ENCODE measurements at regions not wholly inside any gene's neighbourhood (a gene's known extent, or its start where the extent isn't known, plus 50 kb on each side); places are given as distances from the start of the nearest gene placed in this dataset.
"Not testable (repeated sequence)": the region's sequence is repeated elsewhere in the genome, so short reads cannot be mapped to it uniquely, and the experiment has no call there.

DNA sequence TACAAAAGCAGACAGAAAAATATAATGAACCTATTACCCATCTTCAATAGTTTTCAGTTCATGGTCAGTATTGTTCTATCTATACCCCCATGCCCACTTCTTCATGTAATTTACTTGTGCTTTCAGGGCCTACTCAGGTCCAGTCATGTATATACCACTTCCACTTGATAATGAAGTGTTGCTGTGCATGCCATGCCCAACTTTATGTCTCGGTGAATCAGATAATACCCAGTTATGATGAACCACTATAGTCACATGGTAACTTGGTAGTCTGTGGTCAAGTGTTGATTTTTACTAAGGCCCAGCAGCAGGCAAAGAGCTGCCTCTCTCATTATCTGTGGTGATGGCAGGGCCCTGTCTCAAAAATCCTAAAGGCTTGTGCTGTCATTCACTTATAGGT lies 70.7 kb upstream of the IL33 start:
- no peaks in the 10 kb centered on the region for H3K4me1 Mint-ChIP-seq
- Histone ChIP-seq H3K27ac (ENCODE audit: low read depth, low read length) (no peak overlapping the region), H3K4me1 (ENCODE audit: control insufficient read depth, insufficient read depth, low read length) (no peaks in the 10 kb centered on the region), H3K36me3 (ENCODE audit: control insufficient read depth, insufficient read depth, low read length) (no peaks in the 10 kb centered on the region), H3K9me3 (ENCODE audit: control insufficient read depth, low read length) (no peaks in the 10 kb centered on the region), H3K27me3 (ENCODE audit: control insufficient read depth, insufficient read depth, low read length, poor library complexity, severe bottlenecking) (no peaks in the 10 kb centered on the region), H3K9ac (ENCODE audit: extremely low read depth, low read length, poor library complexity, severe bottlenecking) (no peak overlapping the region), H3K4me3 (ENCODE audit: low read length) (no peak overlapping the region)
- no peak for DNase-seq
- H3K9me3 Mint-ChIP-seq: peaks cover 2% of the 10 kb centered on the region
- no peaks in the 10 kb centered on the region for H3K36me3 Mint-ChIP-seq (ENCODE audit: low read depth)
- no peak overlapping the region for H3K4me3 Mint-ChIP-seq
- no peaks in the 10 kb centered on the region for H3K27me3 Mint-ChIP-seq (ENCODE audit: insufficient read depth)
- TF ChIP-seq, protein P1, sequence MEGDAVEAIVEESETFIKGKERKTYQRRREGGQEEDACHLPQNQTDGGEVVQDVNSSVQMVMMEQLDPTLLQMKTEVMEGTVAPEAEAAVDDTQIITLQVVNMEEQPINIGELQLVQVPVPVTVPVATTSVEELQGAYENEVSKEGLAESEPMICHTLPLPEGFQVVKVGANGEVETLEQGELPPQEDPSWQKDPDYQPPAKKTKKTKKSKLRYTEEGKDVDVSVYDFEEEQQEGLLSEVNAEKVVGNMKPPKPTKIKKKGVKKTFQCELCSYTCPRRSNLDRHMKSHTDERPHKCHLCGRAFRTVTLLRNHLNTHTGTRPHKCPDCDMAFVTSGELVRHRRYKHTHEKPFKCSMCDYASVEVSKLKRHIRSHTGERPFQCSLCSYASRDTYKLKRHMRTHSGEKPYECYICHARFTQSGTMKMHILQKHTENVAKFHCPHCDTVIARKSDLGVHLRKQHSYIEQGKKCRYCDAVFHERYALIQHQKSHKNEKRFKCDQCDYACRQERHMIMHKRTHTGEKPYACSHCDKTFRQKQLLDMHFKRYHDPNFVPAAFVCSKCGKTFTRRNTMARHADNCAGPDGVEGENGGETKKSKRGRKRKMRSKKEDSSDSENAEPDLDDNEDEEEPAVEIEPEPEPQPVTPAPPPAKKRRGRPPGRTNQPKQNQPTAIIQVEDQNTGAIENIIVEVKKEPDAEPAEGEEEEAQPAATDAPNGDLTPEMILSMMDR (conservative IDR thresholded peaks at IDR 0.05): no peak
- H3K27ac Mint-ChIP-seq: no peak overlapping the region
- 83 to 88% methylated on average over 1 of the region's 1 CpG for WGBS, 2 experiments (ENCODE audit: insufficient coverage in 1 of 2, insufficient read length in 1 of 2)

DNA sequence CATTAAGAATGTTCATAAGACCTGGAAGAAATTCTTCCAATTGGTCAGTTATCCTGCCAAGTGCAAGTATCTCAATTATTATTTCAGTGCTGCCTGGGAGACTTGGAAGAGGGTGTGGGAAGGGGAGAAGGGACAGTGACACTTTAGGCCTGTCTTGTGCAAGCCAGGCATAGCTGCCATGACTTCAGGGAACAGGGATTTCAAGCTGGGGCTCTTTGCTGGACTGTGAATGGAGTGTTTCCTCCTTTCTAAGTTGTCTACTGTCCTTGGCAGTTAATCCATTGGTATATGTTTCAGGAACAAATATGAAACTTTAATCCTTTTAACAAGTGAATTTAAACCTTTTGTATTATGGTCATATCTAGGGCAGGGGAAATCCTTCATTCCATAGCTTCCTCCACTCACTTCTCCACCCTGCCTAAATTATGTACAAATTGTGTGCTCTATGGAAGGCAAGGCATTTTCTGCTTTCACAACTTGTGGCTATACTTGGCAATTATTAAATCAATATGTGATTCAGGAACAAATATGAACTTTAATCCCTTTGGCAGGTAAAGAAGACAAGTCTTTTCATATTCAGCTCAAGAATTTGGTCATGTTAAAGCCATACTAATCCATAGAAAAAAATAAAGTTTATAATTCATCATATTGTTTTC lies 72.7 kb upstream of the IL33 start:
- H3K4me3 ChIP-seq (ENCODE audit: low read length): no peak overlapping the region
- H3K4me1 ChIP-seq (ENCODE audit: control insufficient read depth, insufficient read depth, low read length): no peaks in the 10 kb centered on the region
- DNase-seq: no peak
- Mint-ChIP-seq H3K4me3 (no peak overlapping the region), H3K9me3 (peaks cover 6% of the 10 kb centered on the region), H3K36me3 (ENCODE audit: low read depth) (no peaks in the 10 kb centered on the region), H3K4me1 (no peaks in the 10 kb centered on the region), H3K27me3 (ENCODE audit: insufficient read depth) (no peaks in the 10 kb centered on the region), H3K27ac (no peak overlapping the region)
- H3K9me3 ChIP-seq (ENCODE audit: control insufficient read depth, low read length): no peaks in the 10 kb centered on the region
- H3K27me3 ChIP-seq (ENCODE audit: control insufficient read depth, insufficient read depth, low read length, poor library complexity, severe bottlenecking): no peaks in the 10 kb centered on the region
- H3K27ac ChIP-seq (ENCODE audit: low read depth, low read length): no peak overlapping the region
- H3K36me3 ChIP-seq (ENCODE audit: control insufficient read depth, insufficient read depth, low read length): no peaks in the 10 kb centered on the region
- no peak overlapping the region for H3K9ac ChIP-seq (ENCODE audit: extremely low read depth, low read length, poor library complexity, severe bottlenecking)
- TF ChIP-seq, protein P1 (conservative IDR thresholded peaks at IDR 0.05): no peak

DNA sequence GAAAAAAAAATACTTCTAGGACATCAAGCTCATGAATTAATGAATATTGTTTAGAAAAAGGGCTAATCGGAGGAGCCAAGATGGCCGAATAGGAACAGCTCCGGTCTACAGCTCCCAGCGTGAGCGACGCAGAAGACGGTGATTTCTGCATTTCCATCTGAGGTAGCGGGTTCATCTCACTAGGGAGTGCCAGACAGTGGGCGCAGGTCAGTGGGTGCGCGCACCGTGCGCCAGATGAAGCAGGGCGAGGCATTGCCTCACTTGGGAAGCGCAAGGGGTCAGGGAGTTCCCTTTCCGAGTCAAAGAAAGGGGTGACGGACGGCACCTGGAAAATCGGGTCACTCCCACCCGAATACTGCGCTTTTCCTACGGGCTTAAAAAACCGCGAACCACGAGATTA lies 79.8 kb upstream of the IL33 start:
- H3K27me3 ChIP-seq (ENCODE audit: control insufficient read depth, insufficient read depth, low read length, poor library complexity, severe bottlenecking); H3K36me3 ChIP-seq (ENCODE audit: control insufficient read depth, insufficient read depth, low read length); H3K4me1 ChIP-seq (ENCODE audit: control insufficient read depth, insufficient read depth, low read length); H3K4me3 ChIP-seq (ENCODE audit: low read length); DNase-seq; H3K4me1 Mint-ChIP-seq; H3K4me3 Mint-ChIP-seq; H3K9me3 ChIP-seq (ENCODE audit: control insufficient read depth, low read length); H3K27me3 Mint-ChIP-seq (ENCODE audit: insufficient read depth); H3K9ac ChIP-seq (ENCODE audit: extremely low read depth, low read length, poor library complexity, severe bottlenecking); H3K27ac ChIP-seq (ENCODE audit: low read depth, low read length): not testable (repeated sequence)
- 91 to 92% methylated on average over 12 to 19 of the region's 25 CpGs for WGBS, 2 experiments (ENCODE audit: insufficient coverage in 1 of 2, insufficient read length in 1 of 2)
- peak overlapping the region; percentile 52 for H3K27ac Mint-ChIP-seq
- H3K9me3 Mint-ChIP-seq: peaks cover 20% of the 10 kb centered on the region
- peaks cover 14% of the 10 kb centered on the region for H3K36me3 Mint-ChIP-seq (ENCODE audit: low read depth)

DNA sequence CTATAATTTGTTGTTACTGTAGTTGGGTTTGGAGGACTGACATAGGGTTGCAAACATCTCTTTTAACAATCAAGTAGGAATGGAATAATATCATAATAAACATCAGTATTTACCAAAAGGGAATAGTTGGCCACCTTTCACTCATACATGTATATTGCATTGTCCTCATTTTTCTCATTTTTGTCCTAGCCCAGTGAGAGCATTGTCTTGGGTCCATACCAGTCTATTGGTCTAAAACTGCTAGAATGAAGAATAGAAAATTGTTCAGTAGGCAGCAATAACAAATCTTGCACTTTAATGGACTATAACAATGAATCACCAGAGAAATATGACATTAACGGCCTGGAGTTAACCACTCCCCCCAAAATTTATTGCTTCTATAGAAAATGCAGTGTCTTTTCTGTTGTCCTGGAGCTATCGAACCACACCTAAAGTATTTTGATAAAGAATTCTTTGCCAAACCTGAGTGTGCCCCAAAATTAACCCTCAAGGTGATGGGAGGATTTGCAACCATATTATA lies 80.9 kb upstream of the IL33 start:
- Histone ChIP-seq H3K9ac (ENCODE audit: extremely low read depth, low read length, poor library complexity, severe bottlenecking) (no peak overlapping the region), H3K36me3 (ENCODE audit: control insufficient read depth, insufficient read depth, low read length) (no peaks in the 10 kb centered on the region), H3K9me3 (ENCODE audit: control insufficient read depth, low read length) (peaks cover 6% of the 10 kb centered on the region), H3K27ac (ENCODE audit: low read depth, low read length) (no peak overlapping the region), H3K4me1 (ENCODE audit: control insufficient read depth, insufficient read depth, low read length) (no peaks in the 10 kb centered on the region), H3K27me3 (ENCODE audit: control insufficient read depth, insufficient read depth, low read length, poor library complexity, severe bottlenecking) (no peaks in the 10 kb centered on the region), H3K4me3 (ENCODE audit: low read length) (no peak overlapping the region)
- Mint-ChIP-seq H3K9me3 (peaks cover 20% of the 10 kb centered on the region), H3K4me1 (no peaks in the 10 kb centered on the region), H3K4me3 (no peak overlapping the region), H3K36me3 (ENCODE audit: low read depth) (peaks cover 14% of the 10 kb centered on the region), H3K27me3 (ENCODE audit: insufficient read depth) (peaks cover 2% of the 10 kb centered on the region), H3K27ac (no peak overlapping the region)
- TF ChIP-seq, protein P1 (conservative IDR thresholded peaks at IDR 0.05): no peak
- no peak for DNase-seq
- 25 to 68% methylated on average over 1 to 2 of the region's 2 CpGs for WGBS, 2 experiments (ENCODE audit: insufficient coverage in 1 of 2, insufficient read length in 1 of 2)
